ENCODE measurements at regions not wholly inside any gene's neighbourhood (a gene's known extent, or its start where the extent isn't known, plus 50 kb on each side); places are given as distances from the start of the nearest gene placed in this dataset.
"Not testable (repeated sequence)": the region's sequence is repeated elsewhere in the genome, so short reads cannot be mapped to it uniquely, and the experiment has no call there.

GRCh38 chr17:13837417-13837816 is 231.9 kb upstream of the COX10 start:
- Histone ChIP-seq H3K27me3 (ENCODE audit: control insufficient read depth, insufficient read depth, low read length) (no peaks in the 10 kb centered on the region), H3K9me3 (ENCODE audit: control insufficient read depth, low read length) (no peaks in the 10 kb centered on the region), H3K36me3 (ENCODE audit: control insufficient read depth, insufficient read depth, low read length) (no peaks in the 10 kb centered on the region), H3K4me2 (ENCODE audit: low read length) (no peak overlapping the region), H3K27ac (no peak overlapping the region), H3K79me2 (no peaks in the 10 kb centered on the region), H3K9ac (no peak overlapping the region), H3K4me1 (no peaks in the 10 kb centered on the region), H2AFZ (no peak overlapping the region), H3K4me3 (ENCODE audit: low read depth, low read length) (no peak overlapping the region)
- no peak for TF ChIP-seq CTCF (IDR thresholded peaks at IDR 0.05)

DNA sequence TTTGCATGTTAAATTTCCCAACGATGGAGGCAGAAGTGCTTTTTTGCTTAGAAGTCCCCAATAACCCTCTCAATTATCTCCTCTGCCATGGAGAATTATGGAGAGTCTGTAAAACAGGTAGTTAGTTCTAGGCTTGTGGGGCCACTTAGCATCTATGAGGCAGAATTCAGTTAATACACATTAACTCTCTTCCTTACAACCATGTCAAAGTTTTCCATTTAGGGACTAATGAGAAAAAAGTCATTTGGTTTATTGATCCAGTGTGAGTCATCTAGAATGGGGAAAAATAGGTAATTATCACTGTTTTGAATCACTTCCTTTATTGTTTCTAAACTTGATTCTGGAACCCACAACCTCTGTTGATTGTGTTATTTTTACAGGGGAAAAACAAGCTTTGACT is 229.1 kb upstream of the COX10 start:
- no peak overlapping the region for H3K4me3 ChIP-seq (ENCODE audit: low read depth, low read length)
- no peak overlapping the region for H3K9ac ChIP-seq
- H3K9me3 ChIP-seq (ENCODE audit: control insufficient read depth, low read length) = no peaks in the 10 kb centered on the region
- H3K4me1 ChIP-seq = no peaks in the 10 kb centered on the region
- H3K4me2 ChIP-seq (ENCODE audit: low read length) = no peak overlapping the region
- no peak for TF ChIP-seq CTCF (IDR thresholded peaks at IDR 0.05)
- H3K27me3 ChIP-seq (ENCODE audit: control insufficient read depth, insufficient read depth, low read length) = no peaks in the 10 kb centered on the region
- no peaks in the 10 kb centered on the region for H3K36me3 ChIP-seq (ENCODE audit: control insufficient read depth, insufficient read depth, low read length)
- no peak overlapping the region for H2AFZ ChIP-seq
- no peaks in the 10 kb centered on the region for H3K79me2 ChIP-seq
- H3K27ac ChIP-seq = no peak overlapping the region

DNA sequence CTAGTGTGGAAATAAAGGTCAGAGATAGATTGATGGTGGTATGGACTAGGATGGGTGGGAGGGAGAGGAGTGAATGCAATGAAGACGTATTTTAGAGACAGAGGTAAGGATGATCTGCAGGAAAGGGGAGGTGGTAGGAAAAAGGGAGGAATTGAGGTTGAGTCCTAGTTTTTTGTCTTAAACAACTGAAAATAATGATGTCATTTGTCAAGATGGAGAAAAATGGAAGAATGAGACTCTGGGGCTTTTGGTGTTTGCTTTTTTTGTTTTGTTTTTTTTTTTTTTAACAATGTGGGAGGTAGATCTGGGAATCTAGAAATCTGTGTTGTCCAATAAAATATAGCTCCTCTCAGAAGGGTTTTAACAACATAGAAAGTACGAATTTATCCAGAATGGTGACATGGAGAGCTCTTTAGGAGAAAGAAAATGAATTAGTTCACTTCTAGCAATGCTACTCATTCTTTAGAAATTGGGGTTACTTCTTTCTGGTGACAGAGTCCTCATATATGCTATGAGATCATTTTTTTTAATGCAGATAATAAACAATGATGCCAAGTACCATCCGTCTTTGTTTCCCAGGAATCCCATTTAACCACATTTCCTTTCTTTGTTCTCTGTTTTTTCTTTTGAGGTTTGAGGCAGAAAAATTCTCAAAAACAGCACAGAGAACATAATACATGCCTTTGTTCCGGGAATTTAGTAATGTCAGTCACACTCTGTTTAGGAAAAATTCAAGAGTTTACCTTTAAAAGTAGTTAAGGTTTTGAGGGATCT is 225.3 kb upstream of the COX10 start:
- H3K36me3 ChIP-seq (ENCODE audit: control insufficient read depth, insufficient read depth, low read length) = no peaks in the 10 kb centered on the region
- H3K9me3 ChIP-seq (ENCODE audit: control insufficient read depth, low read length) = no peaks in the 10 kb centered on the region
- no peak overlapping the region for H3K27ac ChIP-seq
- H3K79me2 ChIP-seq = no peaks in the 10 kb centered on the region
- no peaks in the 10 kb centered on the region for H3K4me1 ChIP-seq
- no peak overlapping the region for H3K4me2 ChIP-seq (ENCODE audit: low read length)
- no peak for TF ChIP-seq CTCF (IDR thresholded peaks at IDR 0.05)
- no peak overlapping the region for H3K4me3 ChIP-seq (ENCODE audit: low read depth, low read length)
- H3K9ac ChIP-seq = no peak overlapping the region
- no peak overlapping the region for H2AFZ ChIP-seq
- no peaks in the 10 kb centered on the region for H3K27me3 ChIP-seq (ENCODE audit: control insufficient read depth, insufficient read depth, low read length)

GRCh38 chr17:13851889-13852288 is 217.4 kb upstream of the COX10 start:
- Histone ChIP-seq H3K27me3 (ENCODE audit: control insufficient read depth, insufficient read depth, low read length) (no peaks in the 10 kb centered on the region), H3K79me2 (no peaks in the 10 kb centered on the region), H3K4me1 (no peaks in the 10 kb centered on the region), H3K9me3 (ENCODE audit: control insufficient read depth, low read length) (no peaks in the 10 kb centered on the region), H3K9ac (no peak overlapping the region), H3K27ac (no peak overlapping the region), H3K4me2 (ENCODE audit: low read length) (no peak overlapping the region), H3K4me3 (ENCODE audit: low read depth, low read length) (no peak overlapping the region), H2AFZ (no peak overlapping the region), H3K36me3 (ENCODE audit: control insufficient read depth, insufficient read depth, low read length) (no peaks in the 10 kb centered on the region)
- no peak for TF ChIP-seq CTCF (IDR thresholded peaks at IDR 0.05)

DNA sequence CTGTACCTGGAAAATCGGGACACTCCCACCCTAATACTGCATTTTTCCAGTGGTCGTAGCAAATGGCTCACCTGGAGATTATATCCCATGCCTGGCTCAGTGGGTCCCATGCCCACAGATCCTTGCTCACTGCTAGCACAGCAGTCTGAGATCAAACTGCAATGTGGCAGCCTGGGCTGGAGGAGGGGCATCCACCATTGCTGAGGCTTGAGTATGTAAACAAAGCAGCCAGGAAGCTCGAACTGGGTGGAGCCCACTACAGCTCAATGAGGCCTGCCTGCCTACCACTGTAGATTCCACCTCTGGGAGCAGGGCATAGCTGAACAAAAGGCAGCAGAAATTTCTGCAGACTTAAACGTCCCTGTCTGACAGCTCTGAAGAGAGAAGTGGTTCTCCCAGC is 213.6 kb upstream of the COX10 start:
- not testable (repeated sequence) for H3K4me1 ChIP-seq; H3K9ac ChIP-seq; H3K4me3 ChIP-seq (ENCODE audit: low read depth, low read length); H3K79me2 ChIP-seq; H3K27me3 ChIP-seq (ENCODE audit: control insufficient read depth, insufficient read depth, low read length); H3K36me3 ChIP-seq (ENCODE audit: control insufficient read depth, insufficient read depth, low read length); H3K9me3 ChIP-seq (ENCODE audit: control insufficient read depth, low read length); H3K4me2 ChIP-seq (ENCODE audit: low read length); H2AFZ ChIP-seq; H3K27ac ChIP-seq
